Endothelial cell of umbilical vein (primary cell): ENCODE measurements at regions not wholly inside any gene's neighbourhood (a gene's known extent, or its start where the extent isn't known, plus 50 kb on each side); places are given as distances from the start of the nearest gene placed in this dataset.

Experiments used
- BruUV-seq: library from RNA; stranded (reverse); fragments of 400-500 nt; replicated peaks from 2 replicates; lab custom pipeline; 2021; lab: Mats Ljungman, UMichigan
- CTCF ChIA-PET: fragments of 300-600, 350-600 bp; sonication (Branson Sonifier 250); formaldehyde crosslinking; loops from one replicate; lab custom pipeline; 2021; ENCODE audit warnings: antibody characterized with exemption, inconsistent platforms; lab: Charles Lee
- POLR2A ChIA-PET: fragments of 300-600, 350-600 bp; sonication (Branson Sonifier 250); formaldehyde crosslinking; loops from one replicate; lab custom pipeline; 2021; ENCODE audit warnings: antibody characterized with exemption, inconsistent platforms; lab: Charles Lee
- DNase-seq: peaks from one replicate; pipeline ENCODE4 v3.0.0-alpha.2; 2011; ENCODE audit warnings: low read depth, low spot score
- FAIRE-seq: peaks from 2 replicates; lab custom pipeline; 2011; peaks lifted over from hg19 to GRCh38; lab: Jason Lieb, UNC
- H2AFZ ChIP-seq: 2 replicates; pipeline ENCODE4 v1.6.0; 2012; ENCODE audit warnings: low read depth, low read length, control low read depth, inconsistent platforms
- H3K27ac ChIP-seq: 2 replicates; pipeline ENCODE4 v1.5.1; 2011; ENCODE audit warnings: low read depth, mild to moderate bottlenecking, control low read depth, low read length, moderate library complexity; ENCODE audit not compliant: insufficient read depth
- H3K27me3 ChIP-seq, 2 experiments: 2 replicates each; pipeline versions ENCODE4 v1.6.0 to v1.6.1; 2011; ENCODE audit warnings: low read length in 2 of 2, mixed read lengths in 1 of 2; ENCODE audit not compliant: control insufficient read depth in 2 of 2, insufficient read depth in 2 of 2
- H3K36me3 ChIP-seq, 2 experiments: 2 replicates in 1 of 2; 3 replicates in 1 of 2; pipeline ENCODE4 v1.5.1; 2011; ENCODE audit warnings: low read length in 2 of 2, mild to moderate bottlenecking in 1 of 2, moderate library complexity in 1 of 2; ENCODE audit not compliant: control insufficient read depth in 2 of 2, insufficient read depth in 2 of 2; ENCODE audit errors: extremely low read depth in 1 of 2
- H3K4me1 ChIP-seq: 3 replicates; pipeline ENCODE4 v1.5.1; 2011; ENCODE audit warnings: mild to moderate bottlenecking, low read length; ENCODE audit not compliant: control insufficient read depth, insufficient read depth; ENCODE audit errors: extremely low read depth
- H3K4me2 ChIP-seq: 2 replicates; pipeline ENCODE4 v1.6.1; 2011; ENCODE audit warnings: low read length, control low read depth, mixed read lengths; ENCODE audit not compliant: insufficient read depth
- H3K4me3 ChIP-seq, 3 experiments: fragments of 200-600 bp in 1 of 3; sonication (generic), shearing (Covaris generic) in 1 of 3; replicated peaks in 1 of 3; 2 replicates each; pipeline ENCODE4 v1.5.1; 2011 to 2016; ENCODE audit warnings: control low read depth in 3 of 3, low read length in 3 of 3, mild to moderate bottlenecking in 2 of 3, inconsistent platforms in 1 of 3, low read depth in 1 of 3, moderate library complexity in 1 of 3; ENCODE audit not compliant: insufficient read depth in 1 of 3
- H3K79me2 ChIP-seq: 2 replicates; pipeline ENCODE4 v1.6.0; 2012; ENCODE audit warnings: low read length, inconsistent platforms; ENCODE audit not compliant: control insufficient read depth, insufficient read depth
- H3K9ac ChIP-seq: replicated peaks from 2 replicates; pipeline ENCODE3; 2011; ENCODE audit warnings: low read length, control low read depth; ENCODE audit not compliant: insufficient read depth; ENCODE audit errors: extremely low read depth
- H3K9me1 ChIP-seq: replicated peaks from 3 replicates; pipeline ENCODE4 v1.6.0; 2011; ENCODE audit warnings: mild to moderate bottlenecking, low read length; ENCODE audit not compliant: control insufficient read depth, insufficient read depth; ENCODE audit errors: extremely low read depth
- H3K9me3 ChIP-seq: replicated peaks from 2 replicates; pipeline ENCODE4 v1.5.1; 2012; ENCODE audit warnings: low read length, inconsistent platforms; ENCODE audit not compliant: control insufficient read depth, insufficient read depth
- H4K20me1 ChIP-seq: replicated peaks from 2 replicates; pipeline ENCODE3; 2011; ENCODE audit warnings: mild to moderate bottlenecking, low read length; ENCODE audit not compliant: control insufficient read depth, insufficient read depth; ENCODE audit errors: extremely low read depth
- EZH2 ChIP-seq: IDR thresholded peaks from 2 replicates; pipeline ENCODE4 v1.6.1; 2012; ENCODE audit warnings: borderline replicate concordance, low read depth, mild to moderate bottlenecking, moderate library complexity, low read length, inconsistent platforms; ENCODE audit not compliant: severe bottlenecking
- FOS ChIP-seq: IDR thresholded peaks from 2 replicates; pipeline ENCODE4 v1.6.1; 2011; ENCODE audit warnings: mild to moderate bottlenecking, low read length, moderate library complexity, borderline replicate concordance; ENCODE audit not compliant: insufficient read depth
- GATA2 ChIP-seq: IDR thresholded peaks from 2 replicates; pipeline ENCODE4 v1.7.0; 2011; ENCODE audit warnings: low read depth, mild to moderate bottlenecking, moderate library complexity, mixed read lengths, low read length; ENCODE audit not compliant: insufficient read length, insufficient read depth
- JUN ChIP-seq: IDR thresholded peaks from 2 replicates; pipeline ENCODE4 v1.6.1; 2011; ENCODE audit warnings: borderline replicate concordance, low read depth; ENCODE audit not compliant: insufficient read length, insufficient read depth
- MYC ChIP-seq: IDR thresholded peaks from one replicate; pipeline ENCODE4 v1.6.1; 2011; ENCODE audit warnings: mild to moderate bottlenecking, low read depth, low read length
- POLR2A ChIP-seq: IDR thresholded peaks from 2 replicates; pipeline ENCODE4 v1.6.1; 2012; ENCODE audit warnings: low read depth, mild to moderate bottlenecking, control low read depth, low read length
- POLR2AphosphoS5 ChIP-seq: IDR thresholded peaks from 2 replicates; pipeline ENCODE4 v1.6.1; 2012; ENCODE audit warnings: low read depth, mild to moderate bottlenecking, control low read depth, low read length, moderate library complexity; ENCODE audit not compliant: insufficient read depth
- dilution Hi-C: fragments of 300-500 bp; cut with MboI; formaldehyde crosslinking; loops from one replicate; pipeline ENCODE4 v1.15.0; 2019; ENCODE audit warnings: low sequenced_read_pairs; ENCODE audit not compliant: extremely low pct_ligation_motif_present
- intact Hi-C: fragments of 100-400 bp; cut with micrococcal nuclease; formaldehyde crosslinking; loops from one replicate; pipeline ENCODE4 v1.10.0; 2022
- TF ChIP-seq, protein P1 (sequence below): IDR thresholded peaks from 2 replicates; pipeline ENCODE4 v1.6.1; 2011; ENCODE audit not compliant: insufficient read depth, insufficient read length
- TF ChIP-seq, protein P2 (sequence below), 2 donors: IDR thresholded peaks; 1 replicate in 1 of 2; 2 replicates in 1 of 2; pipeline ENCODE4 v1.5.1; 2011; ENCODE audit warnings: low read length in 2 of 2, mild to moderate bottlenecking in 2 of 2, moderate library complexity in 2 of 2, control low read depth in 1 of 2, inconsistent platforms in 1 of 2, low read depth in 1 of 2; ENCODE audit not compliant: insufficient read depth in 1 of 2; ENCODE audit errors: extremely low read depth in 1 of 2

GRCh38 chr20:24261351-24261750, 208.1 kb upstream of the SYNDIG1 start:
- DNase-seq: no peak
- Histone ChIP-seq H3K36me3 (no peaks in the 10 kb centered on the region), H3K9ac (no peak overlapping the region), H3K9me1 (no peaks in the 10 kb centered on the region), H3K27me3 (no peaks in the 10 kb centered on the region), H4K20me1 (no peaks in the 10 kb centered on the region), H3K4me3 (no peak overlapping the region), H3K79me2 (no peaks in the 10 kb centered on the region), H3K4me2 (no peak overlapping the region), H3K27ac (no peak overlapping the region), H3K4me1 (no peaks in the 10 kb centered on the region), H3K9me3 (no peaks in the 10 kb centered on the region), H2AFZ (no peak overlapping the region)
- BruUV-seq: no TSS peak
- POLR2A ChIA-PET: no interaction called here
- dilution Hi-C loops (no loop called here), intact Hi-C loops (no loop called here)
- CTCF ChIA-PET: no interaction called here
- no peak for FAIRE-seq
- TF ChIP-seq, protein P1, sequence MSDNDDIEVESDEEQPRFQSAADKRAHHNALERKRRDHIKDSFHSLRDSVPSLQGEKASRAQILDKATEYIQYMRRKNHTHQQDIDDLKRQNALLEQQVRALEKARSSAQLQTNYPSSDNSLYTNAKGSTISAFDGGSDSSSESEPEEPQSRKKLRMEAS: no peak
- TF ChIP-seq, protein P2, sequence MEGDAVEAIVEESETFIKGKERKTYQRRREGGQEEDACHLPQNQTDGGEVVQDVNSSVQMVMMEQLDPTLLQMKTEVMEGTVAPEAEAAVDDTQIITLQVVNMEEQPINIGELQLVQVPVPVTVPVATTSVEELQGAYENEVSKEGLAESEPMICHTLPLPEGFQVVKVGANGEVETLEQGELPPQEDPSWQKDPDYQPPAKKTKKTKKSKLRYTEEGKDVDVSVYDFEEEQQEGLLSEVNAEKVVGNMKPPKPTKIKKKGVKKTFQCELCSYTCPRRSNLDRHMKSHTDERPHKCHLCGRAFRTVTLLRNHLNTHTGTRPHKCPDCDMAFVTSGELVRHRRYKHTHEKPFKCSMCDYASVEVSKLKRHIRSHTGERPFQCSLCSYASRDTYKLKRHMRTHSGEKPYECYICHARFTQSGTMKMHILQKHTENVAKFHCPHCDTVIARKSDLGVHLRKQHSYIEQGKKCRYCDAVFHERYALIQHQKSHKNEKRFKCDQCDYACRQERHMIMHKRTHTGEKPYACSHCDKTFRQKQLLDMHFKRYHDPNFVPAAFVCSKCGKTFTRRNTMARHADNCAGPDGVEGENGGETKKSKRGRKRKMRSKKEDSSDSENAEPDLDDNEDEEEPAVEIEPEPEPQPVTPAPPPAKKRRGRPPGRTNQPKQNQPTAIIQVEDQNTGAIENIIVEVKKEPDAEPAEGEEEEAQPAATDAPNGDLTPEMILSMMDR (IDR thresholded peaks at IDR 0.05; ENCODE audit: extremely low read depth in 1 of 2, insufficient read depth in 1 of 2, low read depth in 1 of 2, low read length in 2 of 2): no peak
- no peak for TF ChIP-seq POLR2AphosphoS5

GRCh38 chr20:24257171-24257570, 212.3 kb upstream of the SYNDIG1 start:
- Histone ChIP-seq H3K9ac (no peak overlapping the region), H3K27me3 (no peaks in the 10 kb centered on the region), H3K4me3 (no peak overlapping the region), H3K4me1 (no peaks in the 10 kb centered on the region), H3K9me1 (no peaks in the 10 kb centered on the region), H4K20me1 (no peaks in the 10 kb centered on the region), H3K9me3 (no peaks in the 10 kb centered on the region), H3K79me2 (no peaks in the 10 kb centered on the region), H2AFZ (no peak overlapping the region), H3K36me3 (no peaks in the 10 kb centered on the region), H3K27ac (no peak overlapping the region), H3K4me2 (no peak overlapping the region)
- intact Hi-C loops (no loop called here), dilution Hi-C loops (no loop called here)
- ChIA-PET POLR2A (no interaction called here), CTCF (no interaction called here)
- no peak for DNase-seq
- BruUV-seq: no TSS peak
- no peak for FAIRE-seq
- TF ChIP-seq MYC: no peak
- no peak for TF ChIP-seq FOS
- TF ChIP-seq EZH2: no peak
- TF ChIP-seq POLR2AphosphoS5: no peak
- TF ChIP-seq GATA2: no peak
- TF ChIP-seq, protein P1: no peak
- TF ChIP-seq, protein P2 (IDR thresholded peaks at IDR 0.05; ENCODE audit: extremely low read depth in 1 of 2, insufficient read depth in 1 of 2, low read depth in 1 of 2, low read length in 2 of 2): no peak
- no peak for TF ChIP-seq JUN
- TF ChIP-seq POLR2A: no peak
